ENCODE measurements at regions not wholly inside any gene's neighbourhood (a gene's known extent, or its start where the extent isn't known, plus 50 kb on each side); places are given as distances from the start of the nearest gene placed in this dataset.

- Histone ChIP-seq H3K36me3 (ENCODE audit: control insufficient read depth in 2 of 2, insufficient read depth in 2 of 2, low read length in 1 of 2) (no peaks in the 10 kb centered on the region), H3K9ac (ENCODE audit: control insufficient read depth, insufficient read depth, low read length) (no peak overlapping the region), H3K27ac (ENCODE audit: control insufficient read depth, insufficient read depth) (no peak overlapping the region), H4K20me1 (ENCODE audit: control insufficient read depth, insufficient read depth) (no peaks in the 10 kb centered on the region), H3K4me2 (ENCODE audit: control insufficient read depth, insufficient read depth) (no peak overlapping the region), H3K27me3 (replicated peaks in 1 of 2; ENCODE audit: control insufficient read depth in 2 of 2, insufficient read depth in 2 of 2, low read length in 1 of 2) (peaks cover 0 to 9% of the 10 kb centered on the region in 2 experiments; a peak in 1 of 4 replicates), H3K4me1 (ENCODE audit: control insufficient read depth, insufficient read depth, low read length) (no peaks in the 10 kb centered on the region), H3K79me2 (ENCODE audit: control insufficient read depth, insufficient read depth, low read length) (no peaks in the 10 kb centered on the region), H3K4me3 (no peak overlapping the region), H3K9me3 (replicated peaks; ENCODE audit: control insufficient read depth, insufficient read depth, low read length) (no peaks in the 10 kb centered on the region), H2AFZ (ENCODE audit: control insufficient read depth, low read depth, low read length) (no peak overlapping the region)
- intact Hi-C loops (cut with micrococcal nuclease; ENCODE audit: unreplicated experiment), result no loop called here
- no peak for ATAC-seq
- in situ Hi-C loops (cut with MboI), result no loop called here
- ChIA-PET POLR2A (no interaction called here), RAD21 (ENCODE audit: unreplicated experiment) (no interaction called here), SMC1A (ENCODE audit: uncharacterized antibody, unreplicated experiment) (no interaction called here), CTCF (no interaction called here)
- FAIRE-seq, result no peak
- BruUV-seq (replicated peaks), result no TSS peak
- WGBS (ENCODE audit: insufficient coverage, insufficient replicate concordance, low lambda C conversion rate, missing lambda C conversion rate), result 71% methylated on average over 3 of the region's 3 CpGs
- TF ChIP-seq PML (IDR thresholded peaks at IDR 0.05; ENCODE audit: low read length) (no peak), ATF2 (IDR thresholded peaks at IDR 0.05; ENCODE audit: low read length) (no peak), SUPT20H (IDR thresholded peaks at IDR 0.05; ENCODE audit: borderline replicate concordance, control insufficient read depth, low read depth, low read length) (no peak), SMAD1 (IDR thresholded peaks at IDR 0.05; ENCODE audit: low read depth, partially characterized antibody) (no peak), MLLT1 (IDR thresholded peaks at IDR 0.05) (no peak)
- DNase-seq (ENCODE audit: low read depth, low spot score), result no peak
These were observed 556.6 kb downstream of the BCL11A start for GRCh38 chr2:59996855-59997254.

- CTCF ChIA-PET, result no interaction called here
- TF ChIP-seq CUX1 (IDR thresholded peaks at IDR 0.05; ENCODE audit: insufficient replicate concordance, low read depth, low read length) (no peak), IKZF2 (IDR thresholded peaks at IDR 0.05) (no peak), ATF2 (IDR thresholded peaks at IDR 0.05; ENCODE audit: low read length) (no peak)
These were observed 559.7 kb downstream of the BCL11A start for GRCh38 chr2:59993726-59994125.

More at GRCh38 chr2:59993726-59994125, 559.7 kb downstream of the BCL11A start:
- in situ Hi-C loops (cut with MboI), result no loop called here
- H2AFZ ChIP-seq (ENCODE audit: control insufficient read depth, low read depth, low read length), result no peak overlapping the region
- peaks cover 0 to 9% of the 10 kb centered on the region in 2 experiments; a peak in 1 of 4 replicates for H3K27me3 ChIP-seq (replicated peaks in 1 of 2; ENCODE audit: control insufficient read depth in 2 of 2, insufficient read depth in 2 of 2, low read length in 1 of 2)
- H3K9ac ChIP-seq (ENCODE audit: control insufficient read depth, insufficient read depth, low read length), result no peak overlapping the region
- H3K27ac ChIP-seq (ENCODE audit: control insufficient read depth, insufficient read depth), result no peak overlapping the region
- ChIA-PET RAD21 (ENCODE audit: unreplicated experiment) (no interaction called here), POLR2A (interaction anchor here (0.6 kb wide), 1 partner anchor 538 kb away, joined by 3 read pairs; no protein-coding TSS in a partner anchor), SMC1A (ENCODE audit: uncharacterized antibody, unreplicated experiment) (no interaction called here)
- WGBS (ENCODE audit: insufficient coverage, insufficient replicate concordance, low lambda C conversion rate, missing lambda C conversion rate), result 4% methylated on average over 2 of the region's 2 CpGs
- H3K4me2 ChIP-seq (ENCODE audit: control insufficient read depth, insufficient read depth), result no peak overlapping the region
- no peak for DNase-seq (ENCODE audit: low read depth, low spot score)
- no peaks in the 10 kb centered on the region for H3K36me3 ChIP-seq (ENCODE audit: control insufficient read depth in 2 of 2, insufficient read depth in 2 of 2, low read length in 1 of 2)
- no peak for ATAC-seq
- no peak for FAIRE-seq
- H3K4me3 ChIP-seq, result no peak overlapping the region
- no peaks in the 10 kb centered on the region for H3K4me1 ChIP-seq (ENCODE audit: control insufficient read depth, insufficient read depth, low read length)
- H4K20me1 ChIP-seq (ENCODE audit: control insufficient read depth, insufficient read depth), result no peaks in the 10 kb centered on the region
- no peaks in the 10 kb centered on the region for H3K9me3 ChIP-seq (replicated peaks; ENCODE audit: control insufficient read depth, insufficient read depth, low read length)
- no peaks in the 10 kb centered on the region for H3K79me2 ChIP-seq (ENCODE audit: control insufficient read depth, insufficient read depth, low read length)
- no TSS peak for BruUV-seq (replicated peaks)
- intact Hi-C loops (cut with micrococcal nuclease; ENCODE audit: unreplicated experiment), result no loop called here

Data from GM12878 (cell line).